Activated CD4-positive, alpha-beta memory T cell treated with anti-CD3 and anti-CD28 coated beads for 36 hours (primary cell): ENCODE measurements at regions not wholly inside any gene's neighbourhood (a gene's known extent, or its start where the extent isn't known, plus 50 kb on each side); places are given as distances from the start of the nearest gene placed in this dataset.

Experiments
- CTCF ChIA-PET: fragments of 350-600 bp; sonication (Branson Sonifier 250); formaldehyde crosslinking; loops from one replicate; lab custom pipeline; 2021; ENCODE audit warnings: antibody characterized with exemption, inconsistent platforms; lab: Charles Lee
- POLR2A ChIA-PET: fragments of 350-600 bp; sonication (Branson Sonifier 250); formaldehyde crosslinking; loops from one replicate; lab custom pipeline; 2021; ENCODE audit warnings: antibody characterized with exemption; lab: Charles Lee
- DNase-seq: peaks from one replicate; pipeline ENCODE4 v3.0.0-alpha.2; 2020
- H3K27ac Mint-ChIP-seq: one replicate; pipeline ENCODE4 v1.8.0; 2021; ENCODE audit warnings: mixed read lengths
- H3K27me3 Mint-ChIP-seq: one replicate; pipeline ENCODE4 v1.8.0; 2021; ENCODE audit warnings: mixed read lengths
- H3K36me3 Mint-ChIP-seq: one replicate; pipeline ENCODE4 v1.8.0; 2021; ENCODE audit warnings: mixed read lengths
- H3K4me1 Mint-ChIP-seq: one replicate; pipeline ENCODE4 v1.8.0; 2021; ENCODE audit warnings: low read depth, mixed read lengths
- H3K4me3 Mint-ChIP-seq: one replicate; pipeline ENCODE4 v1.8.0; 2021; ENCODE audit warnings: mild to moderate bottlenecking, mixed read lengths
- H3K9me3 Mint-ChIP-seq: one replicate; pipeline ENCODE4 v1.8.0; 2021; ENCODE audit warnings: mixed read lengths
- intact Hi-C: fragments of 100-400 bp; cut with micrococcal nuclease; formaldehyde crosslinking; loops from one replicate; pipeline ENCODE4 v1.15.1; 2023

- Mint-ChIP-seq H3K27ac (no peak overlapping the region), H3K4me3 (no peak overlapping the region), H3K9me3 (no peaks in the 10 kb centered on the region), H3K4me1 (no peaks in the 10 kb centered on the region), H3K36me3 (no peaks in the 10 kb centered on the region), H3K27me3 (no peaks in the 10 kb centered on the region)
- POLR2A ChIA-PET, result no interaction called here
- intact Hi-C loops, result no loop called here
- no peak for DNase-seq
- CTCF ChIA-PET, result no interaction called here
Observed at GRCh38 chr11:11220786-11221185, 132.3 kb downstream of the CSNK2A3 start.

- CTCF ChIA-PET, result interaction anchor here (1.6 kb wide), 1 partner anchor 191 kb away, joined by 4 read pairs; no protein-coding TSS in a partner anchor
- Mint-ChIP-seq H3K4me3 (no peak overlapping the region), H3K27ac (no peak overlapping the region), H3K9me3 (no peaks in the 10 kb centered on the region), H3K4me1 (no peaks in the 10 kb centered on the region), H3K27me3 (no peaks in the 10 kb centered on the region), H3K36me3 (no peaks in the 10 kb centered on the region)
- intact Hi-C loops, result no loop called here
- POLR2A ChIA-PET, result no interaction called here
- DNase-seq, result no peak
Observed at GRCh38 chr11:11218629-11218986, 134.4 kb downstream of the CSNK2A3 start.

DNA sequence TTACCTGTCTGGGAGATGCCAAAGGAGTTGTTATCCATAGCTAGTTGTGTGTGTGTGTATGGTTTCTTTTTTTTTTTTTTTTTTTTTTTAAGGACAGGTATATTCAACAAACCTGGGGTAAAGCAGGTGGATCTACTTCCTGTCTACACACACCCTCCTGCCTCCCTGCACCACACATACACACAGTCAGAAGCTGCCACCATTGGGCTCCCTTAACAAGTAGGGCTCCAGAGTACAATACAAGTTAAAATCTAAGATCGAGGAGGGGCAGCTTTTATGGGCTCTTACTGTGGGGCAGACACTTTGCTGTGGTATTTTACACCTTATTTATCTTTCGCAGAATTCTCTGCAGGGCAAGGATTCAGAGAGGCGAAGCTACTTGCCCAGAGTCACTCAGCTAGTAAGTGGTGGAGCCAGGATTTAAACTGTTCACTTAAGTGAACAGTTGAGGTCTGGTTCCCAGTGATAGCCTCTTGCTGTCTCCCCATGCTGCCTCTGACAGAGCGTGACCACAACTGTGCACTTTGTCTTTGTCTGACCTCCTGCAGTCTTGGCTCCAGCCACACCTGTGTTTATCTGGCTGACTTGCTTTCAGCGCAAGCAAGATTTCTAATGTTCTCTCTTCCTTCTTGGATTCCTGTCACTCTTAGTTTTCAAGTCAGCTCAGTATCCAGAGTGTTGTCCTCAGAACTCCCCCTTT, 135.0 kb downstream of the CSNK2A3 start:
- no peaks in the 10 kb centered on the region for H3K27me3 Mint-ChIP-seq
- H3K9me3 Mint-ChIP-seq, result no peaks in the 10 kb centered on the region
- H3K4me1 Mint-ChIP-seq, result no peaks in the 10 kb centered on the region
- H3K27ac Mint-ChIP-seq, result no peak overlapping the region
- intact Hi-C loops, result no loop called here
- ChIA-PET POLR2A (no interaction called here), CTCF (interaction anchor here (1.6 kb wide), 1 partner anchor 190 kb away, joined by 4 read pairs; no protein-coding TSS in a partner anchor)
- H3K36me3 Mint-ChIP-seq, result no peaks in the 10 kb centered on the region
- no peak for DNase-seq
- no peak overlapping the region for H3K4me3 Mint-ChIP-seq

GRCh38 chr11:11217289-11217928, 135.6 kb downstream of the CSNK2A3 start:
- CTCF ChIA-PET, result no interaction called here
- H3K4me1 Mint-ChIP-seq, result no peaks in the 10 kb centered on the region
- intact Hi-C loops, result no loop called here
- no peak overlapping the region for H3K4me3 Mint-ChIP-seq
- no peaks in the 10 kb centered on the region for H3K27me3 Mint-ChIP-seq
- DNase-seq, result no peak
- H3K36me3 Mint-ChIP-seq, result no peaks in the 10 kb centered on the region
- H3K9me3 Mint-ChIP-seq, result no peaks in the 10 kb centered on the region
- POLR2A ChIA-PET, result no interaction called here
- no peak overlapping the region for H3K27ac Mint-ChIP-seq

DNA sequence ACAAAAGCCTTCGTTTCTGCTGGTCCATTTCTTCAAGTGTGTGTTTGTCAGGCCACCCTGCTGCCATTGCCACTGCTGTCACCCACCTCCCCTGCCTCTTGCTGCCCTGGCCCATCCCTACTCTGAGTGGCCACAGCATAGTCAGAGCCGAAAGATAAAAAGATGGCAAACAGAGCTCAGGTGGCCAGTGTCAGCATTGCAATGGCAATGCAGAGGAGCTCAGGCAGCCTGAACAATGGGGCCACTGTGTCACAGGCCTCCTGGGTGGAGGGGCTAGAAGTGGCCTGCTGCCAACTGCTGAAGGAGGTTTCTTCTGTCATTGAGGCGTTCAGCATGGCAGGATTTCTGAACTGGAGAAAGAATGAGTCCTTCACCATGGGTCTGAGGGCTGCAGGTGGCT, 137.1 kb downstream of the CSNK2A3 start:
- no peaks in the 10 kb centered on the region for H3K36me3 Mint-ChIP-seq
- POLR2A ChIA-PET, result no interaction called here

GRCh38 chr11:11215058-11215815, 137.8 kb downstream of the CSNK2A3 start:
- no peak overlapping the region for H3K27ac Mint-ChIP-seq
- intact Hi-C loops, result no loop called here
- no peaks in the 10 kb centered on the region for H3K36me3 Mint-ChIP-seq
- no peak overlapping the region for H3K4me3 Mint-ChIP-seq
- ChIA-PET CTCF (no interaction called here), POLR2A (no interaction called here)
- no peaks in the 10 kb centered on the region for H3K9me3 Mint-ChIP-seq
- H3K4me1 Mint-ChIP-seq, result no peaks in the 10 kb centered on the region
- no peak for DNase-seq
- H3K27me3 Mint-ChIP-seq, result no peaks in the 10 kb centered on the region

More for the DNA sequence above, 137.1 kb downstream of the CSNK2A3 start:
- Mint-ChIP-seq H3K9me3 (no peaks in the 10 kb centered on the region), H3K27me3 (no peaks in the 10 kb centered on the region), H3K27ac (no peak overlapping the region), H3K4me3 (no peak overlapping the region), H3K4me1 (no peaks in the 10 kb centered on the region)
- intact Hi-C loops, result no loop called here
- DNase-seq, result no peak
- CTCF ChIA-PET, result no interaction called here

DNA sequence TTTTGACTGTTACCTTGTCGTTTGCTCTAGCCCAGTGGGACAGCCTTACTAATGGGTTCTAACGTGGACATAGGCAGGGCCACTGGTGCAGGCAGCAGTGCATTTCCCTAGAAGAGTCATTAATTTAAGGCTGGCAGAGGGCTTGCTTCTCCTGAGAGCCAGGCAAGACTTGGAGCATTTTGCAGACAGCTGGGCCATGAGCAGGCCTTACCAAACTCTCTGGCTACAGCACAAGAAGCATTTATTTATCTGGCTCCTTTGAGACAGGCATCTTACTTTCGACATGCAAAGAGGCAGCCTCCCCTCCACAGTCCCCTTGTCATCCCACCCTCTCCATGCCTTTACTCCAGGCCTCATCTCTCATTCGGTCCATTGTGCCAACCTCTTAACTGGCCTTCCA, 139.9 kb downstream of the CSNK2A3 start:
- H3K27me3 Mint-ChIP-seq, result peaks cover 2% of the 10 kb centered on the region

DNA sequence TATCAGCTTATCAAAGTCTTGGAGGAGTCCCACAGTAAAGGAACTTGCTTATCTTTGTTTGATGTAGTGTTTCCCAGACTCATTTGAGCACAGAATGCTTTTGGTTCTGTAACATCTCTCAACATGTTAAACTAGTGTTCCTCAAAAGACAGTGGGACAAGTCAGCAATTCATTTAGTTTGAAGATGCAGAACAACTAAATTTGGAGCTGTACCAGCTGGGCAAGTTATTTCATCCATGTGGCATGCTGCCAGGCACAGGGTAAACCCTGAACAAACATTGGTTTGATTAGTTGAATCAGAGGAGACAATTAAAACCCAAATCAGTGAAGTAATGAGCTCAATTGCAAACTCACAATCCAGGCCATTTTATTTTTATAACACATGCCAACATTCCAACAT, 141.2 kb downstream of the CSNK2A3 start:
- Mint-ChIP-seq H3K27me3 (peaks cover 7% of the 10 kb centered on the region), H3K27ac (no peak overlapping the region), H3K4me1 (no peaks in the 10 kb centered on the region), H3K36me3 (no peaks in the 10 kb centered on the region), H3K4me3 (no peak overlapping the region), H3K9me3 (no peaks in the 10 kb centered on the region)
- ChIA-PET POLR2A (no interaction called here), CTCF (no interaction called here)
- no peak for DNase-seq
- intact Hi-C loops, result no loop called here

More for the DNA sequence above, 139.9 kb downstream of the CSNK2A3 start:
- ChIA-PET POLR2A (no interaction called here), CTCF (no interaction called here)
- no peaks in the 10 kb centered on the region for H3K4me1 Mint-ChIP-seq
- H3K4me3 Mint-ChIP-seq, result no peak overlapping the region
- H3K27ac Mint-ChIP-seq, result no peak overlapping the region
- no peak for DNase-seq
- no peaks in the 10 kb centered on the region for H3K9me3 Mint-ChIP-seq
- H3K36me3 Mint-ChIP-seq, result no peaks in the 10 kb centered on the region
- intact Hi-C loops, result no loop called here

- Mint-ChIP-seq H3K27me3 (peaks cover 7% of the 10 kb centered on the region), H3K4me1 (no peaks in the 10 kb centered on the region), H3K36me3 (no peaks in the 10 kb centered on the region), H3K27ac (no peak overlapping the region), H3K4me3 (no peak overlapping the region), H3K9me3 (no peaks in the 10 kb centered on the region)
- ChIA-PET CTCF (no interaction called here), POLR2A (no interaction called here)
- no peak for DNase-seq
- intact Hi-C loops, result no loop called here
Observed at GRCh38 chr11:11211186-11211585, 141.9 kb downstream of the CSNK2A3 start.

DNA sequence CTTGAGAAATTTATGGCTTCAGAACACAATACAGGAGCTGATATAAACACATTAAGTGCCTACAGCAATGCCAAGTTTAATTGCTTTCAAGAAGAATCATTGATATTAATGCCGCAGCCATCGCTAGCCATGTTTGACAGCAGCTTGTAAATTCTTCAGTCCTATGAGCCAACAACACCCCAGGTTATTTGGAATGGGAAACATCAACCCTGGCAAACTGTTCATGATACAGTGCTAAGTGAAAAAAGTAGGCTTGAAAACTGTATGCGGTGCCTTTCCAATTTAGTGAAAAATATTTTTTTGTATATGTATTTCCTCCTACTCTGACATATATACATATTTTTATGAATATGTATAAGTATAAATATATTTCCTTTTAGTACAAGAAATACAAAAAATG, 142.6 kb downstream of the CSNK2A3 start:
- no peak overlapping the region for H3K27ac Mint-ChIP-seq
- ChIA-PET POLR2A (no interaction called here), CTCF (no interaction called here)
- no peaks in the 10 kb centered on the region for H3K4me1 Mint-ChIP-seq
- no peaks in the 10 kb centered on the region for H3K9me3 Mint-ChIP-seq
- DNase-seq, result no peak
- no peaks in the 10 kb centered on the region for H3K36me3 Mint-ChIP-seq
- H3K27me3 Mint-ChIP-seq, result peaks cover 7% of the 10 kb centered on the region
- no peak overlapping the region for H3K4me3 Mint-ChIP-seq
- intact Hi-C loops, result no loop called here

GRCh38 chr11:11209967-11210366, 143.1 kb downstream of the CSNK2A3 start:
- ChIA-PET POLR2A (no interaction called here), CTCF (no interaction called here)
- intact Hi-C loops, result no loop called here
- no peaks in the 10 kb centered on the region for H3K4me1 Mint-ChIP-seq
- DNase-seq, result no peak
- no peaks in the 10 kb centered on the region for H3K36me3 Mint-ChIP-seq
- no peaks in the 10 kb centered on the region for H3K9me3 Mint-ChIP-seq
- no peak overlapping the region for H3K4me3 Mint-ChIP-seq
- no peak overlapping the region for H3K27ac Mint-ChIP-seq
- H3K27me3 Mint-ChIP-seq, result peaks cover 7% of the 10 kb centered on the region

DNA sequence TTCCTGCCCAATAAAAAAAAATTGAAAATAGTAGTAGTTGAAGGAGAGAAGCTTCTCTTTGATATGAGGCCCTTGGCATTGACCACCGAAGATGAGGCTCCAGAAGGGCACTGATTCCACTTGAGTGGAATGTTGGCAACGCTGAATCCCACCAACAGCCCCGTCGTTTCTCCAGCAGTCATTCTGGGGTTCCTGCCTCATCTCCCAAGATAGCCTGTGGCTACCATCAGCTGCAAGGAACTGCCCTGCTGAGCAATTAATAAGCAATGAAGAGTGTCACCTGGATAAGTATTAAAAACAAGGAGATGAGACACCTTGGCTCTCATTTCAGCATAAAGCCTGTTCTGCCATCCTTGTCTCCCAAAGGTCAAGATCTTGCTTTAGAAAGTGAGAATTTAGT, 144.1 kb downstream of the CSNK2A3 start:
- H3K36me3 Mint-ChIP-seq, result no peaks in the 10 kb centered on the region
- no peaks in the 10 kb centered on the region for H3K4me1 Mint-ChIP-seq
- H3K27me3 Mint-ChIP-seq, result peaks cover 13% of the 10 kb centered on the region
- H3K27ac Mint-ChIP-seq, result no peak overlapping the region
- H3K4me3 Mint-ChIP-seq, result no peak overlapping the region
- CTCF ChIA-PET, result no interaction called here
- POLR2A ChIA-PET, result no interaction called here
- intact Hi-C loops, result no loop called here
- DNase-seq, result no peak
- H3K9me3 Mint-ChIP-seq, result no peaks in the 10 kb centered on the region
